ENCODE measurements at regions not wholly inside any gene's neighbourhood (a gene's known extent, or its start where the extent isn't known, plus 50 kb on each side); places are given as distances from the start of the nearest gene placed in this dataset.

GRCh38 chr6:41442800-41443501, 103.2 kb upstream of the FOXP4 start:
- Histone ChIP-seq H3K9me3 (ENCODE audit: control insufficient read depth, insufficient read depth, low read length) (no peaks in the 10 kb centered on the region), H3K36me3 (ENCODE audit: control insufficient read depth, low read length) (no peaks in the 10 kb centered on the region), H4K20me1 (ENCODE audit: control insufficient read depth, insufficient read depth, low read depth, low read length) (no peaks in the 10 kb centered on the region), H3K79me2 (ENCODE audit: control insufficient read depth, low read length) (no peaks in the 10 kb centered on the region), H3K9me2 (replicated peaks; ENCODE audit: control insufficient read depth, low read length) (no peaks in the 10 kb centered on the region), H3K27me3 (ENCODE audit: control insufficient read depth, low read length) (peaks cover 27% of the 10 kb centered on the region), H3F3A (ENCODE audit: control insufficient read depth, insufficient read depth) (no peaks in the 10 kb centered on the region), H3K4me1 (ENCODE audit: control insufficient read depth, low read length) (no peaks in the 10 kb centered on the region), H3K27ac (ENCODE audit: low read depth, low read length) (no peak overlapping the region), H3K4me3 (ENCODE audit: low read length) (no peak overlapping the region), H3K4me2 (ENCODE audit: low read length) (no peak overlapping the region)
- TF ChIP-seq EZH2phosphoT487 (IDR thresholded peaks at IDR 0.05; ENCODE audit: borderline replicate concordance, low read length) (no peak), CTCF (IDR thresholded peaks at IDR 0.05; ENCODE audit: low read depth, low read length, poor library complexity, severe bottlenecking) (peak; percentile 77)

- no peaks in the 10 kb centered on the region for H3K4me1 ChIP-seq (ENCODE audit: control insufficient read depth, low read length)
- H3K4me2 ChIP-seq (ENCODE audit: low read length): no peak overlapping the region
- no peaks in the 10 kb centered on the region for H3K9me3 ChIP-seq (ENCODE audit: control insufficient read depth, insufficient read depth, low read length)
- no peaks in the 10 kb centered on the region for H3F3A ChIP-seq (ENCODE audit: control insufficient read depth, insufficient read depth)
- no peaks in the 10 kb centered on the region for H4K20me1 ChIP-seq (ENCODE audit: control insufficient read depth, insufficient read depth, low read depth, low read length)
- no peak overlapping the region for H3K27ac ChIP-seq (ENCODE audit: low read depth, low read length)
- no peak for TF ChIP-seq EZH2phosphoT487 (IDR thresholded peaks at IDR 0.05; ENCODE audit: borderline replicate concordance, low read length)
- no peak for TF ChIP-seq CTCF (IDR thresholded peaks at IDR 0.05; ENCODE audit: low read depth, low read length, poor library complexity, severe bottlenecking)
- H3K9me2 ChIP-seq (replicated peaks; ENCODE audit: control insufficient read depth, low read length): no peaks in the 10 kb centered on the region
- no peaks in the 10 kb centered on the region for H3K36me3 ChIP-seq (ENCODE audit: control insufficient read depth, low read length)
- no peaks in the 10 kb centered on the region for H3K79me2 ChIP-seq (ENCODE audit: control insufficient read depth, low read length)
- peaks cover 26% of the 10 kb centered on the region for H3K27me3 ChIP-seq (ENCODE audit: control insufficient read depth, low read length)
- no peak overlapping the region for H3K4me3 ChIP-seq (ENCODE audit: low read length)
These were observed 102.3 kb upstream of the FOXP4 start for GRCh38 chr6:41443616-41444525.

- Histone ChIP-seq H3K27me3 (ENCODE audit: control insufficient read depth, low read length) (peaks cover 20% of the 10 kb centered on the region), H3K36me3 (ENCODE audit: control insufficient read depth, low read length) (no peaks in the 10 kb centered on the region), H3F3A (ENCODE audit: control insufficient read depth, insufficient read depth) (no peaks in the 10 kb centered on the region), H3K4me3 (ENCODE audit: low read length) (no peak overlapping the region), H3K4me1 (ENCODE audit: control insufficient read depth, low read length) (no peaks in the 10 kb centered on the region), H4K20me1 (ENCODE audit: control insufficient read depth, insufficient read depth, low read depth, low read length) (no peaks in the 10 kb centered on the region), H3K4me2 (ENCODE audit: low read length) (no peak overlapping the region), H3K9me2 (replicated peaks; ENCODE audit: control insufficient read depth, low read length) (no peaks in the 10 kb centered on the region), H3K79me2 (ENCODE audit: control insufficient read depth, low read length) (no peaks in the 10 kb centered on the region), H3K9me3 (ENCODE audit: control insufficient read depth, insufficient read depth, low read length) (no peaks in the 10 kb centered on the region), H3K27ac (ENCODE audit: low read depth, low read length) (no peak overlapping the region)
- TF ChIP-seq CTCF (IDR thresholded peaks at IDR 0.05; ENCODE audit: low read depth, low read length, poor library complexity, severe bottlenecking) (no peak), EZH2phosphoT487 (IDR thresholded peaks at IDR 0.05; ENCODE audit: borderline replicate concordance, low read length) (no peak)
These were observed 100.9 kb upstream of the FOXP4 start for GRCh38 chr6:41445261-41445660.

Measured in DOHH2 (cell line).